NCI-H345 (cell line): ENCODE measurements at regions not wholly inside any gene's neighbourhood (a gene's known extent, or its start where the extent isn't known, plus 50 kb on each side); places are given as distances from the start of the nearest gene placed in this dataset.

Source experiments
- DNase-seq: peaks from one replicate; lab custom pipeline; 2025; lab: John Stamatoyannopoulos, UW

DNA sequence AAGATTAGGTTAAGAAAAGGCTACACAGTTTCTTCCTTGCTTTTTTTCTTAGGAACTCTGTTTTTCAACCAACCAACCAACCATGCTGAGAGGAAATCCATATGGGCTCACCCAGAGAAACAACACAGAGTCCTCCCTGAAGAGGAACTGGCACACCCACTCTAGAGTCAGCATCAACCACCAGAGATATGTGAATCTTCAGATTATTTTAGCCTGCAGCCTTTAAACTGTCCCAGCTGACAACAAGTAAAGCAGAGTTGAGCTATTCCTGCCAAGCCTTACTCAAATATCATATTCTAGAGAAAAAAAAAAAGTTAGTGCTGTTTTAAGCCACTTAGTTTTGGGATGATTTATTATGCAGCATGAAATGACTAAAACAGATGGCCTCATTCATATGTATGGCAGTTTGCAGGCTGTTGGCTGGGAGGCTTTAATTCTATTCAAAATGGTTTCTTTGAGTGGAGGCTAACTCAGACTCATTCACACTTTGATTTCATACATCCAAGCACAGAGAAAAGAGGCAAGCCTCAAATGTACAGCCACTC, 1637.7 kb upstream of the LRRTM1 start:
- no peak for DNase-seq

DNA sequence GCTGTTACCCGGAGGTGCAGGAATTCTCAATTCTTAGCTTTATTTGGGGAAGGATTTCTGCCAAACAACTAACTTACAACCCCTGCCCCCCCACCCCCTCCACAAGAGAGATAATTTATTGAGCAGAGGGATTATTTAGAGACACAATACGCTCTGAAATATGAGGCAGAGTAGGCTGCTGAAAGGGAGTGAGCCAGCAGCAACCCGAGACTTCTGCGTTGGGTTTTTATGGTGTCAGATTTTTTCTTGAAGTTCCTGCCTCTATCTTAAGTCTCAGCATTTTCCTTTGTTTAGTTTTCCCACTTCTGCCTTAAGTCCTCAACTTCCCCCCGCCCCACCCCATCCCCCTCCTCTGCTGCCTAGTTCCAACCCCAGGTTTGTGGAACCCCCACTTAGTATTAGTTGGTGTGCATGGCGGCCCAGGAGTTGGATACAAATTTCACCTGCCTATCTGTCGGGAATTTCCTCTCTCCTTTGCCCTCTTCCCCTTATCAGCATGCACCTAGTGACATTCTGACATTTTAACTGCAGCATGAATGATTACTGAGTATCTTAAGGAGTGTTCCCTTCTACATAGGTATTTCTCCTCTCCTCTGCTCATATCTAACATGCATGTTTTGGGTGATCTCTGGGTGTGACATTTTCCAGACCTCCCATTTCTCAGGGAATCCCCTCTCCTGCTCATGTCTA, 1635.9 kb upstream of the LRRTM1 start:
- DNase-seq = no peak

DNA sequence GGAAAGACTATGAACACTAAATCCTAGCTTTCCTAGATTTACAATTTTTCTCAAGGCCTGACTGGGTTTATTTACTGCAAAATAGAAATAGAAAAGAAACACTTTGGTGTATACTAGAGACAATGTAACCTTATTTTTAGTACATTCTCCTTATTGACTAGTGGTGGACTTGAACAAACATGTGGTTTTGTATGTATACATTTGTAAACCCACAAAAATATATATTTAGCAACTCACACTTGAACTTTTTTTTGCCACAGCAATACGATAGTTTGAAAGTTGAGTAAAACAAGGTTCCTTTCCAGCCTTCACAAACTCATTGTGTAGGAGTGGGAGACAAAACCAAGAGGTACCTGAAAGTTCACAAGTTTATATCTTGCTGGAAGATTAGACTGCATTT, 1633.4 kb upstream of the LRRTM1 start:
- DNase-seq = no peak

GRCh38 chr2:81903534-81903933, 1599.0 kb upstream of the LRRTM1 start:
- no peak for DNase-seq

DNA sequence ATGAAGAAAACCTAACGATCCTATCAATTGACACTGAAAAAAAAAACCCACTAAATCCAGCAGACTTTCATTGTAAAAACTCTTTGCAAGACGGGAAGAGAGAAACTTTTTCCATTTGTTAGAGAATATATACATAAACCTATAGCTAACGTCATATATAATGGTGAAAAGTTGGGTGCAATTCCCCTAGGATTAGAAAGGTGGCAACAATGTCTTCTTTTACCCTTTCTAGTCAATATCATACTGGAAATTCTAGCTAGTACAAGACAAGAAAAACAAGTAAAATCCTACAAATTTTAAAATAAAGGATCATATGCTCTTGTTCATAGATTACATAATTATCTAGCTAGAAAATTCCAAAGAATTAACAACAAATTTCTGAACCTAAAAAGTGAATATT, 1596.5 kb upstream of the LRRTM1 start:
- DNase-seq = no peak

GRCh38 chr2:81895620-81896250, 1591.2 kb upstream of the LRRTM1 start:
- DNase-seq = no peak

- no peak for DNase-seq
Measured at GRCh38 chr2:81894451-81894990, 1590.0 kb upstream of the LRRTM1 start.

DNA sequence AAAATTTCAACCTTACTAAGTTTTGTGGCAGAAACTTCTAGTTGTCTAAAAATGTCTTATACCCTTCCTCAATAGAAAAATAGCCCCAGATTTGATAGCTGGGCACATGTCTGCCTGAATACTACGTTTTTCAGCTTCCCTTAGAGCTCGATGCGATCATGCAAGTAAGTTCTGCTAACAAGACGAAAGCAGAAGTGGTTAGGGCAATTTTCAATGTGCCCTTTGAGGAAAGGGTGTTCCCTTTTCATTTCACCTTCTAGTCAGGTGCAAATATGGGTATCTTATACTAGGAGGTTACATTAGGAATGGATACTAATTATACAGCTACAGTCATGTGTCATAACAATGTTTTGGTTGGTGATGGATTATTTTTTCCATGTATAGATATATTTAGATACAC, 1572.1 kb upstream of the LRRTM1 start:
- no peak for DNase-seq

DNA sequence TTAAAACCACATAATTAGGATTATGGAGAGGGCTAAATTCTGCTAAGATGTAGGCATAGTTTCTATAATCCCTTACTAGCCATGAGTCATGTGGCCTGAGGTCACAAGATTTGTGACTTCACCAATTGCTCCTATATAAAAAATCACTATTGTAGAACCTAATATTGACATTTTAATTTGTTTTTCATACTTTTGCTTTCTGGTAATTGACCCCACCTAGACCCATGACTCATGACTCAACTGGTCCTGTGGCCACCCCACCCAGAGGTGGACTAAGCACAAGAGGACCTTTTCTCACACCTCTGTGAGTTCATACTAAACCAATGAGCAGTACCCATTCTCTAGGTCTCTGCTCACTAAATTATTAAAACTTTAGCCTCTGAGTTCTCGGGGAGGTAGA, 1567.5 kb upstream of the LRRTM1 start:
- no peak for DNase-seq

DNA sequence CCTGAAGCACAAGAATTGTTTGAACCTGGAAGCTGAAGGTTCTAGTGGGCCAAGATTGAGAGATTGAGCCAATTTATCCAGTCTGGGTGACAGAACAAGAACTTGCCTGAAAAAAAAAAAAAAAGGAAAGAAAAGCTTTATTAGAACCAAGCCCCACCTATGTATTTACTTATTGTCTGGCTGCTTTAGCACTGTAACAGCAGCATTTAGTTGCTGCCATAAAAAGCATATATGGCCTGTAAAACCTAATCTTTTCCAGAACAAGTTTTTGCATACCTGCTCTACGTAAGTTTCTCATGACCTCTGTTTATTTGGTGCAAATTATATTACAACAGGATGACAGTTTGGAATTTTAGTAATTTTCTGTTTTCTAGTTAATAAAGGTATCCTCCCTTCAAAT, 1565.6 kb upstream of the LRRTM1 start:
- no peak for DNase-seq

- no peak for DNase-seq
Measured at GRCh38 chr2:81858998-81859397, 1554.4 kb upstream of the LRRTM1 start.

- DNase-seq = no peak
Measured at GRCh38 chr2:81853341-81853740, 1548.8 kb upstream of the LRRTM1 start.

DNA sequence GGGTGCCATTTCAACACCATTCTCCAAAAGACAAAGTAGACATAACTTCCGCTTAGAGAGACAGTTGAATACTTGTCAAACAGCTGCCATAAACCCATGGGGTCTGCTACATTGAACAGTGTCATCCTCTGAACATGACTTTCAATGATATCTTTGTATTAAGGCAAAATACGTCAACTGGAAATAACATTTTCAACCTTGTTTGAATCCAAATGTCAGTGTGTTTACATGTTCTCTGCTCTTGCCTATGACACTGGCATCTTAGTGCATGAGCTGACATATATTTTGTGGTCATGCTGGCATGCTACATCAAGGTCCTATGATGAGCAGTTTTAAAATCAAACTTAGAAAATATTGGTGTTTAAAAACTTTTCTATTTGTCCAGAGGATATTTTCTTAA, 1548.1 kb upstream of the LRRTM1 start:
- no peak for DNase-seq

- no peak for DNase-seq
Measured at GRCh38 chr2:81839780-81840179, 1535.2 kb upstream of the LRRTM1 start.

- no peak for DNase-seq
Measured at GRCh38 chr2:81835321-81836000, 1530.9 kb upstream of the LRRTM1 start.

- no peak for DNase-seq
Measured at GRCh38 chr2:81786811-81787210, 1482.3 kb upstream of the LRRTM1 start.

DNA sequence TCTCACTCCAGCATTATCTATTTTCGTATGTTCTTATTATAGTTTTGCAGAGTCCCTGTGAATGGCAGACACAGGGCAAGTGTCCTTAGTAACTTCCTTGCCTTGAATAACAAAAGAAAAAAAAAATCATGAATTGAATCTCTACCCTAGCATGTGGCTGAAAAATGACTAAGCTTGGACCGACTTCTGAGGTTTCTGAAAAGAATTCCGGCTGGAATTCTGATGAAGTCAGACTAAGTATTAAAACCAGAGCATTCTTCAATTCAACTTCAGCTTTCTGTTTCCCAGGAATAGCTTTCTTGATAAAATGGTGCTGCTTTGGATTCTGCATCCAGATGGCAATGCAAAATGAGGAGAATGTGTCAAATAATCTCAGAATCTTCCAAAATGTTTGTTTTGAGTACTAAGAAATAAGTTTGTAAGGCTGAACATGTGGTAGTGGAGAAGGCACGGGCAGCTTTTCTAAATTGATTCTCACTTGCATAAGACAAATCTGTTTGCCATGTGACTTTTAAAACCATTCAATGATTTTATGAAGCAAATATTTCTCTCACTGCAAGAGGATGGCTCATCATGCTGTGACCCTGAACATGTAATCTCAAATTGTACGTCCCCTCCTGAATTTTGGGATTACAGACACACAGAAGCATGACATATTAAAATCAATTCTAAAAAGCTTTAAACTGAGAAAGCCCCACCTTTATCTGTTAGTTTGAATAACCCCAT, 1462.8 kb upstream of the LRRTM1 start:
- no peak for DNase-seq

DNA sequence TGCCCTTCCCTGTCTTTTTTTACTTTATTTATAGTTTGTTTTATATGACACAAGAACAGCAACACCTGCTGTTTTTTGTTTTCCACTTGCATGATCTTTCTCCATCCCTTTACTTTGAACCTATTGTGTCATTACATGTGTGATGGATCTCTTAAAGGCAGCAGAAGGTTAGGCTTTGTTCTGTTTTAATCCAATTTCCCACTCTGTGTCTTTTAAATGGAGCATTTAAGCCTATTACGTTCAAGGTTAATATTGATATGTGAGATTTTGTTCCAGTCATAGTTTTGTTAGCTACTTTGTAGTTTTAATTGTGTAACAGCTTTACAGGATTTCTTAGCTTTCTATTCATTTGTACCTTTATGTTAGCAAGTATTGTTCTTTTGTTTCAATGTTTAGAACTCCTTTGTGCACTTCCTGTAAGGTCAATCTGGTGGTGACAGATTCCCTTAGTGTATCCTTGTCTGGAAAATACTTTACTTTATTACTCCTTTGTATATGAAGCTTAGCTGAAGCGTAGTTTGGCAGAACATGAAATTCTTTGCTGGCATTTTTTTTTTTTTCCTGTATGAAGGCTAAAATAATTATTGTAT, 1443.0 kb upstream of the LRRTM1 start:
- no peak for DNase-seq

DNA sequence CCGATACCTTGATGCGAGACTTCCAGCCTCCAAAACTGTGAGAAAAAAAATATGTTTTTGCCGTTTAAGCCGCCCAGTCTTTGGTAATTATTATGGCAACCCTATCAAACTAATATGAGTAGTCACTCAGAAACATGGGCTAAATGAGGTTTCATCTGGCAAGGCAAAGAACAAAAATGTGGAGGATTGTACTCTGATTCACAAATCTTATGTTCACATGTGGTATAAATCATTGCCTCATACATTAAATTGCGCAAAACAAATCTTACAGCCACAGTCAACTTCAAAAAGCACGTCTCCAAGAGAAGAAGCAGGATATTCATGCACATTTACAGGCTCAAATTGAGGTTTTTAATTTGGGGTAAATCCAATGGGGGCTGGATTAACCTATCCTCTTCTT, 1435.4 kb upstream of the LRRTM1 start:
- no peak for DNase-seq

DNA sequence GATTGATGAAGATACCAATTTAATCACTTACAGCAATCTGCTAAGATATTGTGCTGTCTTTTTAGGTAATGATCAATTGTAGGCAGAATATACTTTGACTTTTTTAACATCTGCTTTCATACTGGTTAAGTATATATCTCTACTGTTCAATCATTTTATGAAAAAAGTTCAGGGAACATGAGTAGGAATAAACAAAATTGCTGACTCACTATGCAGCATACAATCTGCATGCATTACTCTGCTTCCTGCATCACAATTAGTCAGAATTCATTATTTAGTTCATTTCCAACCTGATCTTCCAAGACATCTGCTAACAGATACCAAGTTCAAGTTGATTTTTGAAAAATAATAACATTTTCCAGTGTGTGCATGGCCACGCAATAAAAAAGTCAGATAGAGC, 1430.4 kb upstream of the LRRTM1 start:
- no peak for DNase-seq

GRCh38 chr2:81714817-81715216, 1410.3 kb upstream of the LRRTM1 start:
- DNase-seq = no peak

GRCh38 chr2:81706856-81707255, 1402.3 kb upstream of the LRRTM1 start:
- no peak for DNase-seq
